HG03066 (cell line): ENCODE measurements at regions not wholly inside any gene's neighbourhood (a gene's known extent, or its start where the extent isn't known, plus 50 kb on each side); places are given as distances from the start of the nearest gene placed in this dataset.
A peak's percentile ranks its signal among the peaks of the same experiment; 100 is the strongest.
"Not testable (repeated sequence)": the region's sequence is repeated elsewhere in the genome, so short reads cannot be mapped to it uniquely, and the experiment has no call there.

Experiments
- ATAC-seq: cut with Tn5 transposase; IDR thresholded peaks from one replicate; pipeline ENCODE4 v1.9.1; 2021; ENCODE audit warnings: low read depth; ENCODE audit not compliant: unreplicated experiment

- ATAC-seq = not testable (repeated sequence)
Measured at GRCh38 chr5:155586808-155587207, 573.3 kb downstream of the KIF4B start.

DNA sequence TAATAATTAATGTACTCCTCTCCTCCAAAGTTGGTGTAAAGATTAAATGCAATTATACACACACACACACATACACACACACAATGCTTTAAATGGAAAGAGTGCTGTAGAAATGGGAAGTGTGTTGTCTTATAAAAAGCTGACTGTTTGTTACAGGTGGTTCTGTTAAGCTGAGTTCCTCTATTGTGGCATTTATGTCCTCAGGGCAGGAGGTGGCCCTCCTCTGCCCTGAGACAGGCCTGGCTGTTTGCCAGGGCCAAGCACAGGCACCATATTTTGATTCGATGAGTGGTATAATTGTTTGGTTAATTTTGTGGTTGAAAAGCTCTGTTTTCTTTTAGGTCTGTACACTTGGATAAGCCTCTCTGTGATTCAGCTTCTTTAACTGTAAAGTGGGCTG is 573.9 kb downstream of the KIF4B start:
- ATAC-seq = no peak

DNA sequence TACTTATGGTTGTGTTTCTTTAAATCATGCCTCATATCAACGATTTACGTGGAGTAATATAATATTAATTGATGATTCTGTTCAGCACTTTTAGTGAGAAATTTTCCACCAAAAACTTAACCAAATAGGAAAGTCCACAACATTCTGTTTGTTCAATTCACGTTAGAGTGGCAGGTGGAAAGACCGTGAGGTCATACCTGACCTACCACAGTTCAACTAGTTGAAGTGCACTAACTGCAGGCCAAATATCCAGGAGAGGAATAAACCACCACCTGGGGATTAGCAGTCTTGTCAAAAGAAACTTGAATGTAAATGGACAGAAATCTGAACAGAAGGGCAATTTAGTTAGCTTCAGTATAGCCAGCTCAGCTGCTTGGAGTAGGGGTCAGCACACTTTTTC is 577.7 kb downstream of the KIF4B start:
- no peak for ATAC-seq

GRCh38 chr5:155594270-155594669 is 580.7 kb downstream of the KIF4B start:
- no peak for ATAC-seq

- ATAC-seq = no peak
Measured at GRCh38 chr5:155595791-155596190, 582.2 kb downstream of the KIF4B start.

- ATAC-seq = no peak
Measured at GRCh38 chr5:155598552-155598951, 585.0 kb downstream of the KIF4B start.

- no peak for ATAC-seq
Measured at GRCh38 chr5:155605920-155606319, 592.4 kb downstream of the KIF4B start.

- peak; percentile 86 for ATAC-seq
Measured at GRCh38 chr5:155616779-155617392, 603.3 kb downstream of the KIF4B start.

DNA sequence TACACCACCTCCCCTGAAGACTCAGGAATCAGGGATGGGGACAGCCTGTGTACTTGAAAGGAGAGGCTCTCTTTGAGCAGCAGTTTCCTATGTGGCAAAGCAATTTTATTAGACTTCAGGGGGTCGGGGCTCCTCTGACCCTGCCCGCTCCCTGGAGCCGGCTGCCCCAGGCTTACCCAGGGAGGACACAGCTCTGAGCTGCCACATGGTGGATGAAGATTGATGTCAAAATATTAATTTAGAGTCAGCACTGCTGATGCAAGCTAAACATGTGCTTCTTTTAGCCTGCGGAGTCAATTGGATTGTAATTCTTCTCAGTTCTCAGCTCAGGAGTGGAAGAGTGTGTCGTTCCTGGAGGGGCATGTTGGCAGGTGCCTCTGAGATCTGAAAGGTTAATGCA is 606.1 kb downstream of the KIF4B start:
- no peak for ATAC-seq

DNA sequence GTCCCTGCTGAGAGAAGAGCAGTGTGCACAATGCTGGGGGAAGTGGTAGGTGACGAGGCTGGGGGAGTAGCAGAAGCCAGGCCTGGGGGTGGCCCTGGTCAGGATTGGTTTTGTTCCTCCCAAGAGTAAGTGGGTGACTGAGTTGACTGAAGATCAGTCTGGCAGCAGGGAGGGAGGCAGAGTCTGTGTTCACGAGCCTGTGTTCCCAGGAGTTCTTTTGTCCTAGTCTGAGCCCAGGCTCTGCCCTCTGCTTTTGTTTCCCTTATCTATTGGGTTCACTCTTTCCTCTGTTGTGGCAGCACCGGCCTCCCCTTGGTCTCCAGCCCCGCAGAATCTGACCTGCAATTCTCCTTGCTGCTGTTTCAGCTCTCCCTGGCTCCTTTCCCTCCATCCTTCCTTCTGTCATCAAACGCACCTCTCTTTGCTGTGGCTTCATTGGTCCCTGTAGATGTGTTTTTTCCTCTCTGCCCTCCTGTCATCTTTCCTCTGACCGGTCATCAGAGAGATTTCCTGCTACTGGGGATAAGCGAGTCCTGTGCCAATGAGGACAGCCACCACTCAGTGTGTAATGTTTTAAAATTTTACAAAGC is 607.4 kb downstream of the KIF4B start:
- no peak for ATAC-seq

- no peak for ATAC-seq
Measured at GRCh38 chr5:155624597-155625241, 611.2 kb downstream of the KIF4B start.

GRCh38 chr5:155625315-155625714 is 611.8 kb downstream of the KIF4B start:
- no peak for ATAC-seq

DNA sequence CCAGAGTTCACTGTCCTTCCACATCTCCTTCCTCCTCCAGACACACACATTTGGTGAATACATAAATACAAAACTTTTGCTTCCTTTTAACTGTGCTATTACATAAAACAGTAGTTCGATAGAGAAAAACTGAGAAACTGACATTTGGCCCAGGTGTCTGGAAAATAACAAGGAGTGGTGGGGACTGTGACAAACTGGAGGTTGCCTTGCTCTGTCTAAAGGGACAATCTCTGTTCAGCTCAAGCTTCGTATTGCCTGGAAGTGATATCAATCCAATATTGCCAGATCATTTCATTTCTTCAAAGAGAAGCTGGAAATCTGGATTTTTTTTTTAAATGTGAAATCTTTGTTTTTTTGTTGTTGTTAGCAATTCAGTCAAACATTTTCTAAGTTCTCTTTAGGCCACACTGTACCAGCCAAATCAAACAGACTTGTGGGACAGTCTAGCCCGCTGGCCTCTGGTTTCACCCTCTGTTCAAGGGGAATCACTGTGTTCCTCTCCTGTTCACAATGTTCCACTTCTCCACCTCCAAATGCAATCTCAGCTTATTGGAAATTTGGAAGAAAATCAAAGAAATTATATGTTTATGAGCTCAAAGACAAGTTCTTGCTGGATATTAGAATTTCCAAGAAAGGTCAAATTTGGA is 612.5 kb downstream of the KIF4B start:
- ATAC-seq = no peak

- no peak for ATAC-seq
Measured at GRCh38 chr5:155626592-155626991, 613.0 kb downstream of the KIF4B start.

DNA sequence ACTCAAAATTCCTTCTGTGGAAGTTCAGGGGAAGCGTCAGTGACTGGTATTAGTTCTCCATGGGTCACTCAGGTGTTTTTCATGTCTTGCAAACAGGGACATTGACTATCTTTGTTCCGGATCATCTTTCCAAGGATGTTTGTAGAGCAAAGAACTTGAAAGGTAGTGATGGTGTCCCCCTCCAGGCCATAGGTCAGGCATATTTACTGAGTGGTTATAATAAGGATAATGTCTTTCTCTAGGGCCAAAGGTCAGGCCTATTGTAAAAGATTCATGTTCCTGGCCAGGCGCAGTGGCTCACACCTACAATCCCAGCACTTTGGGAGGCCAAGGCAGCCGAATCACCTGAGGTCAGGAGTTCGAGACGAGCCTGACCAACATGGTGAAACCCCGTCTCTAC is 614.8 kb downstream of the KIF4B start:
- no peak for ATAC-seq

DNA sequence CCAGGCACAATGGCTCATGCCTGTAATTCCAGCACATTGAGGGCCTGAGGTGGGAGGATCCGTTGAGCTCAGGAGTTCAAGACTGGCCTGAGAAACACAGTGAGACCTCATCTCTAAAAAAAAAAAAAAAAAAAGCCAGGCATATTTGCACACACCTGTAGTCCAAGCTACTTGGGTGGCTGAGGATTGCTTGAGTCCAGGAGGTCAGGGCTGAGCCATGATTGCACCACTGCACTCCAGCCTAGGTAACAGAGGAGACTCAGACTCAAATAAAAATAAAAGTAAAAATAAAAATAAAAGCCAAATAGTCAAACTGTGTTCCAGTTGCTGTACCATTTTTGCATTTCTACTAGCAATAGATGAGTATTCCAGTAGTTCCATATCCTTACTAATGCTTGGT is 616.0 kb downstream of the KIF4B start:
- ATAC-seq = no peak

- no peak for ATAC-seq
Measured at GRCh38 chr5:155631116-155631515, 617.6 kb downstream of the KIF4B start.

GRCh38 chr5:155633338-155633957 is 619.9 kb downstream of the KIF4B start:
- no peak for ATAC-seq

- no peak for ATAC-seq
Measured at GRCh38 chr5:155649666-155650065, 636.1 kb downstream of the KIF4B start.

GRCh38 chr5:155655569-155655968 is 642.0 kb downstream of the KIF4B start:
- no peak for ATAC-seq

- ATAC-seq = no peak
Measured at GRCh38 chr5:155661859-155662258, 648.3 kb downstream of the KIF4B start.
